Thyroid gland (tissue), 4 donors: ENCODE measurements at regions not wholly inside any gene's neighbourhood (a gene's known extent, or its start where the extent isn't known, plus 50 kb on each side); places are given as distances from the start of the nearest gene placed in this dataset.

Source experiments
- DNase-seq, 2 donors: peaks; one replicate each; pipeline ENCODE4 v3.0.0-alpha.2; 2019
- H3K27ac ChIP-seq, 3 donors: fragments of 200-600 bp; sonication (generic); 1 replicate in 2 of 3; 2 replicates in 1 of 3; pipeline ENCODE4 v1.5.1; 2016 to 2019; ENCODE audit warnings: mild to moderate bottlenecking in 1 of 3, moderate library complexity in 1 of 3
- H3K27me3 ChIP-seq: fragments of 200-600 bp; sonication (generic); one replicate; pipeline ENCODE4 v1.5.1; 2019
- H3K36me3 ChIP-seq, 2 donors: fragments of 200-600 bp; sonication (generic); one replicate each; pipeline ENCODE4 v1.5.1; 2016 to 2019
- H3K4me1 ChIP-seq, 2 donors: fragments of 200-600 bp; sonication (generic); one replicate each; pipeline ENCODE4 v1.5.1; 2017 to 2019
- H3K4me3 ChIP-seq, 3 donors: fragments of 200-600 bp; sonication (generic); replicated peaks in 1 of 3; 1 replicate in 2 of 3; 2 replicates in 1 of 3; pipeline ENCODE4 v1.5.1; 2016; ENCODE audit warnings: mild to moderate bottlenecking in 1 of 3
- H3K9me3 ChIP-seq: fragments of 200-600 bp; sonication (generic); one replicate; pipeline ENCODE4 v1.5.1; 2017
- POLR2A ChIP-seq, 2 donors: fragments of 450-650 bp; IDR thresholded peaks; one replicate each; pipeline ENCODE4 v1.6.1; 2017; ENCODE audit warnings: antibody characterized with exemption in 2 of 2, mild to moderate bottlenecking in 2 of 2, moderate library complexity in 1 of 2
- WGBS, 2 donors: methylation state at CpG; one replicate each; pipeline ENCODE4 v1.1.5; 2017; 5-methylcytosine and 5-hydroxymethylcytosine counted together
- intact Hi-C: fragments of 100-400 bp; cut with DNase I; formaldehyde crosslinking; loops from one replicate; pipeline ENCODE4 v1.15.1; 2023
- TF ChIP-seq, protein P1 (sequence below), 6 experiments: fragments of 200-600 bp in 3 of 6; fragments of 450-650 bp in 3 of 6; sonication (generic) in 3 of 6; IDR thresholded peaks; one replicate each; pipeline ENCODE4 v1.5.1; 2016 to 2019; ENCODE audit warnings: antibody characterized with exemption in 6 of 6, mild to moderate bottlenecking in 2 of 6, inconsistent platforms in 1 of 6, moderate library complexity in 1 of 6

DNA sequence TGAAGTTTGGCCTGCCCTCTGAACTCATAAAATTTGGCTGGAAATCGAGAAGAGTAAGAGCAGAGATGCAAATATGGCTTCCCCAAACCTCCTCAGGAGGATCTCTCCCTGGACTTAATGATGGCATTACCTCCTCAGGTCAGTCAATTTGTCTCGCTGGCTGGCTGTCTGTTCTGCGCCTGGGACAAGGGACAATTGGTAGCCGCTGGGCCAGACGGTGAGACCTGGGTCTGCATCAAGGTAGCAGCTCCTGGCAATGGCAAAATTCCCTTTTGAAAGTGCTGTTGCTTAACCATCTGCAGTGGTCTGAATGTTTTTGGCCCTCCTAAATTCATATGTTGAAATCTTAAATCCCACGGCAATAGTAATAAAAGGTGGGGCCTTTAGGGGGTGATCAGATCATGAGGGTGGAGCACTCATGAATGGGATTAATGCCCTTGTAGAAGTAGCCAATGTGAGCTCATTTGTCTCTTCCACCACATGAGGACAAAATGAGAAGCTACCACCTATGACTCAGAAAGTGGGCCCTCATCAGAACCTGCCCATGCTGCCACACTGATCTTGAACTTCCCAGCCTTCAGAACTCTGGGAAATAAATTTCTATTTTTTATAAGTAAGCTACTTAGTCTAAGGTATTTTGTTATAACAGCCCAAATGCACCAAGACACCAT is 439.3 kb upstream of the KLF4 start:
- Histone ChIP-seq H3K36me3 (no peaks in the 10 kb centered on the region), H3K4me1 (no peaks in the 10 kb centered on the region), H3K9me3 (no peaks in the 10 kb centered on the region), H3K4me3 (no peak overlapping the region), H3K27ac (no peak overlapping the region), H3K27me3 (no peaks in the 10 kb centered on the region)
- intact Hi-C loops = no loop called here
- 84 to 97% methylated on average over 6 of the region's 6 CpGs for WGBS, 2 donors
- TF ChIP-seq, protein P1, sequence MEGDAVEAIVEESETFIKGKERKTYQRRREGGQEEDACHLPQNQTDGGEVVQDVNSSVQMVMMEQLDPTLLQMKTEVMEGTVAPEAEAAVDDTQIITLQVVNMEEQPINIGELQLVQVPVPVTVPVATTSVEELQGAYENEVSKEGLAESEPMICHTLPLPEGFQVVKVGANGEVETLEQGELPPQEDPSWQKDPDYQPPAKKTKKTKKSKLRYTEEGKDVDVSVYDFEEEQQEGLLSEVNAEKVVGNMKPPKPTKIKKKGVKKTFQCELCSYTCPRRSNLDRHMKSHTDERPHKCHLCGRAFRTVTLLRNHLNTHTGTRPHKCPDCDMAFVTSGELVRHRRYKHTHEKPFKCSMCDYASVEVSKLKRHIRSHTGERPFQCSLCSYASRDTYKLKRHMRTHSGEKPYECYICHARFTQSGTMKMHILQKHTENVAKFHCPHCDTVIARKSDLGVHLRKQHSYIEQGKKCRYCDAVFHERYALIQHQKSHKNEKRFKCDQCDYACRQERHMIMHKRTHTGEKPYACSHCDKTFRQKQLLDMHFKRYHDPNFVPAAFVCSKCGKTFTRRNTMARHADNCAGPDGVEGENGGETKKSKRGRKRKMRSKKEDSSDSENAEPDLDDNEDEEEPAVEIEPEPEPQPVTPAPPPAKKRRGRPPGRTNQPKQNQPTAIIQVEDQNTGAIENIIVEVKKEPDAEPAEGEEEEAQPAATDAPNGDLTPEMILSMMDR (IDR thresholded peaks at IDR 0.05) = no peak
- no peak for TF ChIP-seq POLR2A (IDR thresholded peaks at IDR 0.05)
- no peak for DNase-seq

DNA sequence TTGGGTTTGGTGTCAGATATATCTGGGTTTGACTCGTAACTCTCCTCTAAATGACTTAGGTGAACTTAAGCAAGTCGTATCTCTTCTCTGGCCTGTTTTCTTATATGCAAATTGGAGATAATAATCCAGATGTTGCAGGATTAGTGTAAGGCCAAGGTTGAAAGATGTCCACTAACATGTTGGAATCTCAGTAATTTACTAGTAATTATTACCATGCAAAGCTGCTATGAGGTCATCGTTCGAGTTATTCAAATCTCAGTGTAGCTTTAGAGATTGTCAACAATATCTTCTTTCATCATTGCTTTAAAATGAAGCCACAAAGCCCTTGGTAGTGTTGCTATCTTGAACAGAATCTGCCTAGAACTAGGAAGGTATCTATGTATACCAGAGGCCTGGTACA is 437.7 kb upstream of the KLF4 start:
- 93 to 94% methylated on average over 4 of the region's 4 CpGs for whole genome bisulfite sequencing, 2 donors
- TF ChIP-seq, protein P1 (IDR thresholded peaks at IDR 0.05) = no peak
- TF ChIP-seq POLR2A (IDR thresholded peaks at IDR 0.05) = no peak
- intact Hi-C loops = no loop called here
- Histone ChIP-seq H3K9me3 (no peaks in the 10 kb centered on the region), H3K4me3 (no peak overlapping the region), H3K27me3 (no peaks in the 10 kb centered on the region), H3K36me3 (no peaks in the 10 kb centered on the region), H3K4me1 (no peaks in the 10 kb centered on the region), H3K27ac (no peak overlapping the region)
- no peak for DNase-seq

DNA sequence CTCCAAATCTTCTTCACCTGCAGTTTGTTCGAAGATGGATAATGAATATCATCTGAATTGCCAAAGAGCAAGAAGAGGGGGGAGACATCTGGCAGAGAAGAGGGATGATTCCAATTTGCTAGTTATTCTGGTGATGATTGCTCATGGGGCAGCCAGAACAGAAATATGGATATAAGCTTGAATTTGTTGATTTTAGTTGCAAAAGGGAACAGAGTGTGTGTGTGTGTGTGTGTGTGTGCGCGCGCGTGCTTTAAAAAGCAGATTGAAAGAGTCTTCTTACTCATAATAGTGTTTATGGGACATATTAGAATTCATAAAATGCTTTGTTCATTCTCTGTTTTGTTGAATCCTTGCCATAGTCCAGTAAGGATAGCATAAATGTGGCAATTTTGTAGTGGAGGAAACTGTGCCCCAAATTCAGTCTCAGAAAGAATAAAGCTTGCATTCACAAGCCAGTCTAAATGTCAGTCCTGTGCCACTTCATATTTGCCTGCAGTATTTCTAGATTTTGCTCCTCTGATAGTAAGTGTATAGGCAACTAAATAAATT is 436.3 kb upstream of the KLF4 start:
- 92 to 93% methylated on average over 5 of the region's 5 CpGs for WGBS, 2 donors
- H3K27me3 ChIP-seq = no peaks in the 10 kb centered on the region
- no peak for DNase-seq
- no peaks in the 10 kb centered on the region for H3K9me3 ChIP-seq
- intact Hi-C loops = no loop called here
- H3K36me3 ChIP-seq = no peaks in the 10 kb centered on the region
- no peaks in the 10 kb centered on the region for H3K4me1 ChIP-seq
- TF ChIP-seq POLR2A (IDR thresholded peaks at IDR 0.05) = no peak
- TF ChIP-seq, protein P1 (IDR thresholded peaks at IDR 0.05) = no peak
- no peak overlapping the region for H3K4me3 ChIP-seq
- no peak overlapping the region for H3K27ac ChIP-seq

- Histone ChIP-seq H3K4me1 (peaks cover 0 to 3% of the 10 kb centered on the region in 2 donors), H3K27ac (no peak overlapping the region), H3K36me3 (no peaks in the 10 kb centered on the region), H3K27me3 (no peaks in the 10 kb centered on the region), H3K9me3 (no peaks in the 10 kb centered on the region), H3K4me3 (no peak overlapping the region)
- no peak for DNase-seq
- WGBS, 2 donors = 59 to 62% methylated on average over 1 of the region's 1 CpG
- intact Hi-C loops = no loop called here
- no peak for TF ChIP-seq POLR2A (IDR thresholded peaks at IDR 0.05)
- TF ChIP-seq, protein P1 (IDR thresholded peaks at IDR 0.05) = no peak
Observed at GRCh38 chr9:107922260-107922659, 432.7 kb upstream of the KLF4 start.

DNA sequence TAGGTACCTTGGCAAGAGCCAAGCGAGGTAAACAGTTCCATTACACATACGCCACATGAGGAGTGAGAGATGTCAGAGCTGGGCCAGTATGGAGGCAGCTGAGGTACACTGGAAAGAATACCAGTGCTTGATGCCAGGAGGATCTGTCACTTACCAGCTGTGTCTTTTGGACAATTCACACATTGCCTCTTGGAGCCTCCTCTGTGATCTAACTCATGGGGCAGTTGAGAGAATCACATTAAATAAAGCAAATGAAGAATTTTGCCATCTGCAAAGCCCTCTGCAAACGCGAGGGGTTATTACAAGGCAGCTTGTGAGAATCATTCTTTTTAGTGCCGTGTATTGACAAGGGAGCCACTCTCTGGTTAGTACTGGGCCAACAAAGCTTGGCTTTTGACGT is 429.7 kb upstream of the KLF4 start:
- no peaks in the 10 kb centered on the region for H3K9me3 ChIP-seq
- no peak for DNase-seq
- intact Hi-C loops = no loop called here
- H3K27ac ChIP-seq = no peak overlapping the region
- no peaks in the 10 kb centered on the region for H3K27me3 ChIP-seq
- H3K36me3 ChIP-seq = no peaks in the 10 kb centered on the region
- peaks cover 0 to 3% of the 10 kb centered on the region in 2 donors for H3K4me1 ChIP-seq
- H3K4me3 ChIP-seq = no peak overlapping the region
- 66 to 74% methylated on average over 6 of the region's 6 CpGs for WGBS, 2 donors
- TF ChIP-seq POLR2A (IDR thresholded peaks at IDR 0.05) = no peak
- TF ChIP-seq, protein P1 (IDR thresholded peaks at IDR 0.05) = no peak
